HG03442 (cell line): ENCODE measurements at regions not wholly inside any gene's neighbourhood (a gene's known extent, or its start where the extent isn't known, plus 50 kb on each side); places are given as distances from the start of the nearest gene placed in this dataset.
"Not testable (repeated sequence)": the region's sequence is repeated elsewhere in the genome, so short reads cannot be mapped to it uniquely, and the experiment has no call there.

Source experiments
- ATAC-seq: cut with Tn5 transposase; IDR thresholded peaks from one replicate; pipeline ENCODE4 v1.9.1; 2021; ENCODE audit warnings: mild to moderate bottlenecking, moderate library complexity; ENCODE audit not compliant: unreplicated experiment

- ATAC-seq: not testable (repeated sequence)
Measured at GRCh38 chr18:68153821-68154220, 561.1 kb downstream of the TMX3 start.

GRCh38 chr18:68152770-68153169 is 562.1 kb downstream of the TMX3 start:
- ATAC-seq: no peak

- no peak for ATAC-seq
Measured at GRCh38 chr18:68150961-68151360, 563.9 kb downstream of the TMX3 start.

- ATAC-seq: no peak
Measured at GRCh38 chr18:68148863-68149262, 566.0 kb downstream of the TMX3 start.

- ATAC-seq: no peak
Measured at GRCh38 chr18:68147728-68148127, 567.2 kb downstream of the TMX3 start.

GRCh38 chr18:68121826-68122225 is 593.1 kb downstream of the TMX3 start:
- ATAC-seq: no peak

- ATAC-seq: no peak
Measured at GRCh38 chr18:68121308-68121707, 593.6 kb downstream of the TMX3 start.

GRCh38 chr18:68114989-68115388 is 598.5 kb upstream of the DSEL start:
- no peak for ATAC-seq

GRCh38 chr18:68104036-68104435 is 587.5 kb upstream of the DSEL start:
- ATAC-seq: no peak

- no peak for ATAC-seq
Measured at GRCh38 chr18:68103561-68103960, 587.0 kb upstream of the DSEL start.

GRCh38 chr18:68102117-68102516 is 585.6 kb upstream of the DSEL start:
- no peak for ATAC-seq

- no peak for ATAC-seq
Measured at GRCh38 chr18:68098655-68099054, 582.1 kb upstream of the DSEL start.

GRCh38 chr18:68086481-68086880 is 570.0 kb upstream of the DSEL start:
- no peak for ATAC-seq

- ATAC-seq: no peak
Measured at GRCh38 chr18:68085251-68085650, 568.7 kb upstream of the DSEL start.

- ATAC-seq: no peak
Measured at GRCh38 chr18:68083776-68084175, 567.3 kb upstream of the DSEL start.

- no peak for ATAC-seq
Measured at GRCh38 chr18:68083131-68083530, 566.6 kb upstream of the DSEL start.

GRCh38 chr18:68072744-68073143 is 556.2 kb upstream of the DSEL start:
- ATAC-seq: no peak

GRCh38 chr18:68060871-68061270 is 544.4 kb upstream of the DSEL start:
- ATAC-seq: no peak

GRCh38 chr18:68056936-68057335 is 540.4 kb upstream of the DSEL start:
- no peak for ATAC-seq

GRCh38 chr18:68054669-68055068 is 538.1 kb upstream of the DSEL start:
- no peak for ATAC-seq

- no peak for ATAC-seq
Measured at GRCh38 chr18:68053290-68053689, 536.8 kb upstream of the DSEL start.

GRCh38 chr18:68041327-68041726 is 524.8 kb upstream of the DSEL start:
- ATAC-seq: no peak

- no peak for ATAC-seq
Measured at GRCh38 chr18:68040198-68040597, 523.7 kb upstream of the DSEL start.
